Mesodermal cell (in vitro differentiated cells): ENCODE measurements at regions not wholly inside any gene's neighbourhood (a gene's known extent, or its start where the extent isn't known, plus 50 kb on each side); places are given as distances from the start of the nearest gene placed in this dataset.

ENCODE experiments used
- H3K27ac ChIP-seq: 2 replicates; pipeline ENCODE4 v1.7.0; 2013; ENCODE audit warnings: mild to moderate bottlenecking, low read depth, low read length, moderate library complexity; ENCODE audit not compliant: severe bottlenecking
- H3K36me3 ChIP-seq: 2 replicates; pipeline ENCODE4 v1.7.1; 2013; ENCODE audit warnings: mild to moderate bottlenecking, low read length, moderate library complexity; ENCODE audit not compliant: control insufficient read depth, insufficient read depth
- H3K4me1 ChIP-seq: one replicate; pipeline ENCODE4 v1.7.1; 2013; ENCODE audit warnings: mild to moderate bottlenecking, low read length; ENCODE audit not compliant: insufficient read depth, control insufficient read depth, poor library complexity, severe bottlenecking
- H3K4me3 ChIP-seq: 2 replicates; pipeline ENCODE4 v1.7.0; 2013; ENCODE audit warnings: low read length, control low read depth, mild to moderate bottlenecking; ENCODE audit not compliant: insufficient read depth, poor library complexity, severe bottlenecking; ENCODE audit errors: extremely low read depth
- H3K9me3 ChIP-seq: 2 replicates; pipeline ENCODE4 v1.7.1; 2013; ENCODE audit warnings: mild to moderate bottlenecking, low read length, moderate library complexity; ENCODE audit not compliant: control insufficient read depth
- WGBS, 2 experiments: methylation state at CpG; one replicate each; pipeline ENCODE4 v1.1.5; 2013; ENCODE audit warnings: missing lambda C conversion rate in 2 of 2; ENCODE audit not compliant: insufficient coverage in 2 of 2; 5-methylcytosine and 5-hydroxymethylcytosine counted together

- Histone ChIP-seq H3K36me3 (no peaks in the 10 kb centered on the region), H3K27ac (no peak overlapping the region), H3K4me3 (no peak overlapping the region), H3K9me3 (no peaks in the 10 kb centered on the region), H3K4me1 (no peaks in the 10 kb centered on the region)
- 60 to 70% methylated on average over 1 to 2 of the region's 4 CpGs for WGBS, 2 experiments
Observed at GRCh38 chr2:205914213-205915129, 171.5 kb downstream of the INO80D start.

DNA sequence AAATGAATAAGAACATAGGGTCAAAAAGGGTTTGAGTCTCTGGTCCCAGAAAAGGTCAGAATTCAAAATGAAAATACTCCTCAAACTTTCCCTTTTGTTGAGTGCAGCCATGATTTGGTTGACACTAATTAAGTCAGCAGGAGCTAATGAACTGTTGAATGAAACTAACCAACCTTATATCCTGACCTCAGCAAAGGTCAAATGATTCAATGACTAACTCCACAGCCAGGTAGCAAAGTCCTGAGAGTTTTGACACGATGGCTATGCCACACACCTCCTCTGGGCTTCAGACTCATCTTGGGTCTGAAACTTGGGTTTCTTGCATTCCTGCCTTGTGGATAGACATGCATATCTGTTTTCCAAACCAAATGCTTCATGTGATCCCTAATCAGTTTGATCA is 172.3 kb downstream of the INO80D start:
- Histone ChIP-seq H3K36me3 (no peaks in the 10 kb centered on the region), H3K27ac (no peak overlapping the region), H3K9me3 (no peaks in the 10 kb centered on the region), H3K4me1 (no peaks in the 10 kb centered on the region), H3K4me3 (no peak overlapping the region)
- 70 to 88% methylated on average over 1 of the region's 1 CpG for WGBS, 2 experiments

DNA sequence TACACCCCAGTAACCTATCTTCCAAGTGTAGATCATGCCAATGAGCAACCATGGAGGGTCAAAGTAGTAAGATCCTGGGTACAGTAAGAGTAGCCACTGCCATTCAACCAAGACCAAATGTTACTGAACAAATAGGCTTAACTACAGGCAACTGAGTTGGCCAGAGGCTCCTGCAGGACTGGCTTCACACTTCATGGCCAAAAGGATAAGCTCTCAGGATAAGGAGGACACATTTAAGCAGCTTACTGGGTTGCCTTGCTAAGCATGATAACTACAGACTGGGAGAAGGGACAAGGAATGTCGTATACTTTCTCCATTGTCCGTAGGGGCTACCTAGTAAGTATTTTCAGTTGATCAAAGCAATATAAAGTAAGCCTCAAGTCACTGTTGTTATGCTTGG is 174.7 kb downstream of the INO80D start:
- no peaks in the 10 kb centered on the region for H3K4me1 ChIP-seq
- H3K27ac ChIP-seq = no peak overlapping the region
- H3K36me3 ChIP-seq = no peaks in the 10 kb centered on the region
- 92% methylated on average over 2 of the region's 2 CpGs; no CpG with 5 or more reads in 1 of the 2 experiments for WGBS, 2 experiments
- H3K4me3 ChIP-seq = no peak overlapping the region
- H3K9me3 ChIP-seq = no peaks in the 10 kb centered on the region

DNA sequence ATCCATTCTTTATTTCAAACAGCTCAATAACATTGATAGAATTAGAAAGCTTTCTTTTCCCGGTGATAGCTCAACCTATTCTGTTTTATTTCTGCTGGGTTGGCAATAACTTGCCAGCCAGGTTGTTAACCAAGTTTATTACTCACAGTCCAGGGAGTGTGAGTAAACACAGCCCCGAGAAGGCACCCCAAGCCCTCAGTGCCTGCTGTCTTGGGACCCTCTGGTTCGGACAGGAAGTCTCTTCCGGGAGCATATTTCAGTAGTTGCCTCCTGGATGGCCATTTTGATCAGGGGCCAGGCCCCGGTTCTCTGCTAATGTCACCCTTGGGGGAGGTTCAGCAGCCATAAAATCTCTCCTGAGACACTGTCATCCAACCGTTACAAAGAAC is 176.8 kb downstream of the INO80D start:
- 89 to 92% methylated on average over 5 to 6 of the region's 6 CpGs for WGBS, 2 experiments
- H3K27ac ChIP-seq = no peak overlapping the region
- H3K4me3 ChIP-seq = no peak overlapping the region
- no peaks in the 10 kb centered on the region for H3K9me3 ChIP-seq
- H3K4me1 ChIP-seq = no peaks in the 10 kb centered on the region
- H3K36me3 ChIP-seq = no peaks in the 10 kb centered on the region

GRCh38 chr2:205908212-205909183 is 177.5 kb downstream of the INO80D start:
- WGBS, 2 experiments = 92 to 96% methylated on average over 12 to 15 of the region's 16 CpGs

GRCh38 chr2:205906419-205906818 is 179.6 kb downstream of the INO80D start:
- Histone ChIP-seq H3K36me3 (no peaks in the 10 kb centered on the region), H3K4me3 (no peak overlapping the region), H3K9me3 (no peaks in the 10 kb centered on the region), H3K4me1 (no peaks in the 10 kb centered on the region), H3K27ac (no peak overlapping the region)
- WGBS, 2 experiments = 92 to 97% methylated on average over 5 to 6 of the region's 7 CpGs

More at GRCh38 chr2:205908212-205909183, 177.5 kb downstream of the INO80D start:
- no peak overlapping the region for H3K4me3 ChIP-seq
- no peaks in the 10 kb centered on the region for H3K4me1 ChIP-seq
- no peaks in the 10 kb centered on the region for H3K9me3 ChIP-seq
- H3K27ac ChIP-seq = no peak overlapping the region
- no peaks in the 10 kb centered on the region for H3K36me3 ChIP-seq

- WGBS, 2 experiments = 100% methylated on average over 1 of the region's 1 CpG; no CpG with 5 or more reads in 1 of the 2 experiments
- H3K4me1 ChIP-seq = no peaks in the 10 kb centered on the region
Observed at GRCh38 chr2:205905576-205905975, 180.4 kb downstream of the INO80D start.

GRCh38 chr2:205904873-205905272 is 181.1 kb downstream of the INO80D start:
- no peaks in the 10 kb centered on the region for H3K36me3 ChIP-seq
- no CpG with 5 or more reads among the region's 2 CpGs for WGBS, 2 experiments
- no peaks in the 10 kb centered on the region for H3K9me3 ChIP-seq
- H3K4me3 ChIP-seq = no peak overlapping the region
- no peaks in the 10 kb centered on the region for H3K4me1 ChIP-seq
- H3K27ac ChIP-seq = no peak overlapping the region

More at GRCh38 chr2:205905576-205905975, 180.4 kb downstream of the INO80D start:
- Histone ChIP-seq H3K4me3 (no peak overlapping the region), H3K36me3 (no peaks in the 10 kb centered on the region), H3K27ac (no peak overlapping the region), H3K9me3 (no peaks in the 10 kb centered on the region)

DNA sequence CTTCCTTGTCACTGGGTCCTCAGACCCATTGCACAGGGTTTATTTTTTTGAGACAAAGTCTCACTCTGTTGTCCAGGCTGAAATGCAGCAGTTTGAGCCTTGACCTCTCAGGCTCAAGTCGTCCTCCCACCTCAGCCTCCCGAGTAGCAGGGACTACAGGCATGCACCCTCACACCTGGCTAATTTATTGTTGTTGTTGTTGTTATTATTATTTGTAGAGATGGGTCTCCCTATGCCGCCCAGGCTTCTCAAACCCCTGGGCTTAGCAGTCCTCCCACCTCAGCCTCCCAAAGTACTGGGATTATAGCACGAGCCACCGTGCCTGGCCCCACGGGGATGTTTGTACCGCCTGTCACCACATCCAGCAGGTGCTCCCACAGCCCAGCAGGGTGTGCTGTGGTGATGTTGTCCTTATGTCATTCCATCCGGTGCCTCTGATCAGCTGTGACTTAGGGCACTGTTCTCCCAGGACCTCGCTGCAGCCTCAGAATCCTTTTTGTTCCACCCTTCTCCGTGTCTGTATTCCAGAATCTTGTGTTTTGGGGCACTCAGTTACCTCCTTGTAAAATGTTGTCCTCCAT is 182.3 kb downstream of the INO80D start:
- 28 to 46% methylated on average over 3 to 4 of the region's 10 CpGs for WGBS, 2 experiments
- H3K4me3 ChIP-seq = no peak overlapping the region
- H3K9me3 ChIP-seq = peaks cover 3% of the 10 kb centered on the region
- H3K4me1 ChIP-seq = no peaks in the 10 kb centered on the region
- H3K27ac ChIP-seq = no peak overlapping the region
- no peaks in the 10 kb centered on the region for H3K36me3 ChIP-seq

DNA sequence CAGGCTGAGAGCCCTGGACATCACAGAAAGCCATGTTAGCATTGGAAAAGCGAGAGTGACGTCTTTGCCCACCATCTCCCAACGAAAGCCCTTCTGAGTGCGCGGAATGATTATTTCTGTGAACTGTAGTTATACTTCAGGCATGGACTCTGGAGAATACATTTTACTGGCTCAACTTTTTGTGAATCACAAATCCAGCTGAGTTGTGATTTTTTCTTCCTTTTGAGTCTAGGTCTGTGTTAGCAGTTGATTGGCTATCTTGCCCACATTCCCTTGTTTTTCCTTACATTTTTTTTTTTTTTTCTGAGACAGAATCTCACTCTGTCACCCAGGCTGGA is 183.1 kb downstream of the INO80D start:
- Histone ChIP-seq H3K4me3 (no peak overlapping the region), H3K9me3 (peaks cover 8% of the 10 kb centered on the region), H3K36me3 (no peaks in the 10 kb centered on the region), H3K27ac (no peak overlapping the region), H3K4me1 (no peaks in the 10 kb centered on the region)
- WGBS, 2 experiments = 77 to 100% methylated on average over 2 to 5 of the region's 5 CpGs
